C4-2B (cell line): ENCODE measurements at regions not wholly inside any gene's neighbourhood (a gene's known extent, or its start where the extent isn't known, plus 50 kb on each side); places are given as distances from the start of the nearest gene placed in this dataset.

ENCODE experiments used
- ZFX ChIP-seq: fragments of 450-650 bp; IDR thresholded peaks from 2 replicates; pipeline ENCODE4 v1.6.1; 2017
- TF ChIP-seq, protein P1 (sequence below): fragments of 450-650 bp; conservative IDR thresholded peaks from 2 replicates; pipeline ENCODE4 v1.5.1; 2017; ENCODE audit warnings: mild to moderate bottlenecking

DNA sequence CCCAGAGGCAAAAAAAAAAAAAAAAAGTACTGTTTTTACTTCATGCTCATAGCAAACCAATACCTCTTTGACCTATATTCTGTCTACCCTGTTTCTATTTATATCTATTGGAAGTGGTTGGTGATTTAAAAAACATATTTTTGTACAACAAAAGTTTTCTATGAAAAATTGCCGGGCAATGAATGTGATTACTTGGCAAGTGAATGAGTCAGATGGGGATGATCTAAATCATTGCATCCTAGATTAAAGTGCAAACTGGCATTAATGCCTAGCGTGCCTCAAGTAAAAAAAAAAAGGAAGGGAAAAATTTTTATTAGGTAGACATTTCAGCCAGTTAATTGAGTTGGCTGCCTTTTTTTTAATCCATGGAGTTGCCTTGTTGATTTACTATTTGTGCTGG is 500.6 kb downstream of the KCTD12 start:
- TF ChIP-seq, protein P1, sequence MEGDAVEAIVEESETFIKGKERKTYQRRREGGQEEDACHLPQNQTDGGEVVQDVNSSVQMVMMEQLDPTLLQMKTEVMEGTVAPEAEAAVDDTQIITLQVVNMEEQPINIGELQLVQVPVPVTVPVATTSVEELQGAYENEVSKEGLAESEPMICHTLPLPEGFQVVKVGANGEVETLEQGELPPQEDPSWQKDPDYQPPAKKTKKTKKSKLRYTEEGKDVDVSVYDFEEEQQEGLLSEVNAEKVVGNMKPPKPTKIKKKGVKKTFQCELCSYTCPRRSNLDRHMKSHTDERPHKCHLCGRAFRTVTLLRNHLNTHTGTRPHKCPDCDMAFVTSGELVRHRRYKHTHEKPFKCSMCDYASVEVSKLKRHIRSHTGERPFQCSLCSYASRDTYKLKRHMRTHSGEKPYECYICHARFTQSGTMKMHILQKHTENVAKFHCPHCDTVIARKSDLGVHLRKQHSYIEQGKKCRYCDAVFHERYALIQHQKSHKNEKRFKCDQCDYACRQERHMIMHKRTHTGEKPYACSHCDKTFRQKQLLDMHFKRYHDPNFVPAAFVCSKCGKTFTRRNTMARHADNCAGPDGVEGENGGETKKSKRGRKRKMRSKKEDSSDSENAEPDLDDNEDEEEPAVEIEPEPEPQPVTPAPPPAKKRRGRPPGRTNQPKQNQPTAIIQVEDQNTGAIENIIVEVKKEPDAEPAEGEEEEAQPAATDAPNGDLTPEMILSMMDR: no peak
- no peak for TF ChIP-seq ZFX
